T-helper 1 cell (primary cell): ENCODE measurements at regions not wholly inside any gene's neighbourhood (a gene's known extent, or its start where the extent isn't known, plus 50 kb on each side); places are given as distances from the start of the nearest gene placed in this dataset.
"Not testable (repeated sequence)": the region's sequence is repeated elsewhere in the genome, so short reads cannot be mapped to it uniquely, and the experiment has no call there.

Source experiments
- DNase-seq, 5 donors: peaks; one replicate each; pipeline ENCODE4 v3.0.0-alpha.2; 2012 to 2020

DNA sequence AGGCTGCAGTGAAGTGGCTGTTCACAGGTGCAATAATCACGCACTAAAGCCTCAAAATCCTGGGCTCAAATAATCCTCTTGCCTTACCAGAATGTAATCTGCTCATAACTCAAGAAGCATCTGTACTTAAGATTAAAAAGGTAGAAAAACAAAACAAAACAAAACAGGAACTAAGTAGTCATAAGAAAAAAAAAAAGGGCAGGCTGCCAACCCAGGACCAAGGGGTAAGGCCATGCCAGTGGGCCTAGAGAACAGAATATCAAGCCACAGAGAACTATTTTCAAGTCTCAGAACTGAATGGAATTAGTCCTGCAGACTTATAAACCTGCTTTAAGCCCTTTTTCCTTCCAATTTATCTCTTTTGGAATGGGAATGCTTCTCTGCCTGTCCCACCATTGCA is 64.8 kb upstream of the TBC1D3K start:
- DNase-seq = no peak

DNA sequence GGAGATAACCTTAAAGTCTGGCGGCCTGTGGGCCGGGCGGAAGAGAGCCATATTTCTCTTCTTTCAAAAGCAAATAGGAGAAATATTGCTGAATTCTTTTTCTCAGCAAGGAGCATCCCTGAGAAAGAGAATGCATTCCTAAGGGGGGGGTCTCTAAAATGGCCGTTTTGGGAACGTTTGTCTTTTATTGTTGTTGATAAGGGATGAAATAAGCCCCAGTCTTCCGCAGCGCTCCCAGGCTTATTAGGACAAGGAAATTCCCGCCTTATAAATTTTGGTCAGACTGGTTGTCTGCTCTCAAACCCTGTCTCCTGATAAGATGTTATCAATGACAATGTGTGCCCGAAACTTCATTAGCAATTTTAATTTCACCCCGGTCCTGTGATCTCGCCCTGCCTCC is 65.8 kb upstream of the TBC1D3K start:
- not testable (repeated sequence) for DNase-seq

DNA sequence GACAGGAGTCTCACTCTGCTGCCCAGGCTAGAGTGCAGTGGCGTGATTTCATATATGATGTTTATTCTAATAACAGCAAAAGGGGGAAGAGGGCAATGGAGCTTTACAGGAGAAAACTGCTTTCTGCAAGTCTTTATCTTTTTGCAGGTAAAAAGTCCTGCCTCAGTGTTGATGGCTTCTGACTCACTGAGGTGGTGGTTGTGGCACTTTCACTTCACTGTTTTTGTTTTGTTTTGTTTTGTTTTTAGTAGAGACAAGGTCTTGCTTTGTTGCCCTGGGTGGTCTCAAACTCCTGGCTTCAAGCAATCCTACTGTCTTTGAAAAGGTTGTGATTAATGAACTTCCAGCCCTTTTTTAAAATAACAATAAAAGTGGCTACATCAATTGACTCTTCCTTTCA is 68.0 kb upstream of the TBC1D3K start:
- no peak for DNase-seq

DNA sequence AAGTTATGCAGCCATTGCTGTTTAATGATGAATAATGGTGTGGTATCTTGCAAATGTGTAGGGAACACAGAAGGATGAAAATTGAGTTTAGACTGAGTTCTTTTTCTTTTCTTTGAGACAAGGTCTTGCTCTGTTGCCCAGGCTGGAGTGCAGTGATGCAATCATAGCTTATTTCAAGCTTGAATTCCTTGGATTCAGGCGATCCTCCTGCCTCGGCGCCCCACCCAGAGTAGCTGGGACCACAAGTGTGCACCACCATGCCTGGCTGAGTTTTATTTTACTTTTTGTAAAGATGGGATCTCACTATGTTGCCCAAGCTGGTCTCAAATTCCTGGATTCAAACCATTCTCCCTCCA is 74.6 kb upstream of the TBC1D3K start:
- DNase-seq = no peak

DNA sequence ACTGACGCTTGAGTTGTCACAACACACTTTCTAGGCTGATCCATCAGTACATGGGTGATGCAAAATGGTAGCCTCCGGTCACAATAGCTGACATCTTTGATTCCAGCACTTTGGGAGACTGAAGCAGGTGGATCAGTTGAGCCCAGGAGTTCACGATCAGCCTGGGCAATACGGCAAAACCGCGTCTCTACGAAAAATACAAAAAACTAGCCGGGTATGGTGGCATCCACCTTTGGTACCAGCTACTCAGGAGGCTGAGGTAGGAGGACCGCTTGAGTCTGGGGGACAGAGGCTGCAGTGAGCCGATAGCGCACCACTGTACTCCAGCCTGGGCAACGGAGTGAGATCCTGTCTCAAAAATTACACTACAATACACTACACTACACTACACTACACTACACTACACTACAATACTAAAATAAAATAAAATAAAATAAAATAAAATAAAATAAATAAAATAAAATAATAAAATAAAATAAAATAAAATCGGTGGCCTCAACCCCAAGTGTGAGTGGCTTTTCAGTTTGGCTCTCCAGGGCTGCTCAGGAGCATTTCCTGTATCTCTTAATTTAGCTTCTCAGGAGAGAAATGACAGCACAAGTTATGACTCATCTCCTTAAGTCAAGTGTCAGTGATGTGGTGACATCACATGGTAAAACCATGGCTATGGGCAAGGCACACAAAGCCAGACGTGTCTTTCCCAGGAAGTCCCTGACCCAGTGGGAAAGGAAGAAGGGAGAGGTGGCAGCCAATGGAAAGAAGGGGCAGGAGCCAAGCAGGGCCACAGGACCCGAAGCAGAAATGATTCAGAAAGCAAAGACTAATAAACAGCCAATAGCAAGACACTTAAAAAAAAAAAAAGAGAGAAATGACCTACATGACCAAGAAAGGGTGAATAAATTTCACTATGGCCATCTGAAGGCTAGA is 75.3 kb upstream of the TBC1D3K start:
- DNase-seq = peak in 1 of 5 donors; percentile 82

DNA sequence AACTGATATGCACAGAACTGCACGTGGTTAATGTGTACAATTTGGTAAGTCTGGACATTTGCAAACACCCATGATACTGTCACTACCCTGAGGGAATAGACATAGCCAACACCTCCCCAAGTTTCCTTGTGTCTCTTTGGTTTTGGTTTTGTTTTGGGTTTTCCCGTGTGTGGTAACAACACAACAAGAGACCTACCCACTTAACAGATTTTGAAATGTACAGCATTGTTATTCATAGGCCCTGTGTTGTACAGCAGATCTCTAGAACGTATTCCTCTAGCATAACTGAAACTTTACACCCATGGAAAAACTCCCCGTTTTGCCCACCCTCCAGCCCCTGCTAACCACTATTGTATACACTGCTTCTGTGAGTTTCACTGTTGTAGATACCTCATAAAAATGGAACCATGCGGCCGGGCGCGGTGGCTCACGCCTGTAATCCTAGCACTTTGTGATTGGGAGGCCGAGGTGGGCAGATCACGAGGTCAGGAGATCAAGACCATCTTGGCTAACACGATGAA is 76.3 kb upstream of the TBC1D3K start:
- DNase-seq = peak in 1 of 5 donors; percentile 47

DNA sequence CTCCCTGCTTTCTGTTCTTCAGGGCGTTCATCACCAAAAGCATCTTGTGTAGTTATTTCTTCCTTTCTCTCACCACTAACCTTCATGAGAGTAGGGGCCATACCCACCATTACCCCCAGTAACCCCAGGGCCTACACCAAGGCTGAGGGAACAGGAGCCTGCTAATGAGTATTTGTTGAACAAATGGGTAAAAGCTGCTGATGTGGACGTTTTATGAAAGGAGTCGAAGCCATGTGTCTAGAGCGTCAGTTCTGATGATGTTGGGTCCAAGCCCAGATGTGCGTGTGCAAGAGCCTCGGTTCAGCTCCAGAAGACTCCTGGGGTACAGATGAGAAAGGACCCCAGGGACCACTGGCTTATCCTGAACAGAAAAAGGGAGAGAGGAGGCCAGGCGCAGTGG is 77.1 kb upstream of the TBC1D3K start:
- no peak for DNase-seq

DNA sequence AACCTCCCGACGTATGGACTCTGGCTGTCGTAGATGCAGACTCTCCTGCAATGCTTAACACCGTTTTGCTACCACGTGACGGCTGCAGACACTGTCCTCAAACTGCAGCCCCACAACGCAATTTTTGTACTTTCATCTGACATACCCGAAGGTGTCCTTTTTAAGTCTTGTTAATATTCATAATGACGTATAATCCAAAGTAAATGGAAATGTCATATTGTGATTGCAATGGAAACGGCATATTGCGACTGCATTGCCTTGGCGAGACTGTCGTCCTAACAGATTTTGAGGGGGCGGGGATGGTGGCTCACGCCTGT is 79.3 kb upstream of the TBC1D3K start:
- DNase-seq = no peak

DNA sequence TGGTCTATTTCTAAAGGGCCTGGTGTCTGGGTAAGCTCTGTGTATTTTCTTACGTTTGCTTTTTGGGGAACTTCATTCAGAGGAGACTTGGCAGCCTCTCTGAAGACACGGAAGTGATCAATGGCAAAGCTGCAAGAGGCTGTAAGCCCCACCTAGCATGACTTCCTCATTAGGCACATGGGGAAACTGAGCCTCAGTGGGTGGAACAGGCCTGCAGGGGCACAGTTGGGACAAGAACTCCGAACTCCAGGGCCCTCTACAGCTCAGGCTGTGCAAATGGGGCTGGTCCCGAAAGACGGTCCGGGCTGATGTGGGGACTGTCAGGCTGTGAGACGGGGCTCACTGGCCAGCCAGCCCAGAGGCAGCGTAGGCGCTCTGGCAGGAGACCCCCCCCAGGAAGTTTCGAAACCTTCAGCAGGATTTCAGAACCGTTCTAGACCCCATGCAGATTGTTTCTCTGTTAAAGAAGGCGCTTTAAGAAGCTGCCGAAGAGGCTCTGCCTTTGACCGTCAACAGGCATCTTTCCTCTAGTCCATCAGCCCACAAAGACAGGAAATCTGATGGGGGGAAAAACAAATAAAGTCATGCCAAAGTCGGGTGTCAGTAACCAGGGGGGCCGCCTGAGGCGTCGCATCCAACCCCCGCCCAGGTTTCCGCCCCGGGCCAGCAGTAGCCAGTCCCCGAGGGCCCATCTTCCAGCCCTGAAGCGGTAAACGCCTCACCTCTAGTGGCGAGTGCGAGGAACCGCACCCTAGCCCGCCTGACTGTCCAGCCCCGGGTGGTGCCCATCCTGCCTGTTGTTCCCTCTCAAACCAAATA is 79.8 kb upstream of the TBC1D3K start:
- DNase-seq = peak in 3 of 5 donors; percentile 15 to 64 (median 19)

DNA sequence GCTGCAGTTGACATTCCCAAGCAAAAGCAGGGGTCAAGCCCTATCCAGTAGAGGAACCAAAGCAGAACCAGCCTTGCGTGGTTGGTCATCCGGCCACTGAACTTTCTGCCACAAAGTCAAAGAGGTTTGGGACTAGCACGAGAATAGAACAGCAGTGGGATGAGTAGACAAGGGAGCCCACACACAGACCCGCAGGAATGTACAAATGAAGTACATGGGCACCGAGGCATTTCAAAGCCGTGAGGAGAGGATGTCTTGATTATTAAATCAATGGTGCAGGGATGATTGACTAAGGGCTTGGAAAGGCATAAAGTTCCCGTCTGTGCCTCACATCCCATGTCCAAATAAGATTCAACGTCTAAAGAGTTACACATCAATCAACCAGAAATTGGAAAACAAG is 81.8 kb upstream of the TBC1D3K start:
- DNase-seq = no peak

DNA sequence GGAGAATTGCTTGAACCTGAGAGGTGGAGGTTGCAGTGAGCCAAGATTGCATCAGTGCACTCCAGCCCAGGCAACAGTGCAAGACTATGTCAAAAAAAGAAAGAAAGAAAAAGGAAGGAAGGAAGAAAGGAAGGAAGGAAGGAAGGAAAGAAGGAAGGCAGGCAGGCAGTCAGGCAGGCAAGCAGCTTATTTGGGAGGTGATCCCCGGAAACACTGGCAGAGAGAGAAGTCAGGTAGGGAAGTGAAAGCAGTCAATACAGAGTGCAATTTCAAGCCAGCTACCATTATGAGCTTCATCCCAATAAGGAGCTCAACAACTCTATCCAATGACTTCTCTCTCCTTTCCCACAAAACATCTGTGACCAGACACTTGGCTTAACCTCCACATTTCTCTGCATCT is 83.0 kb upstream of the TBC1D3K start:
- DNase-seq = no peak

DNA sequence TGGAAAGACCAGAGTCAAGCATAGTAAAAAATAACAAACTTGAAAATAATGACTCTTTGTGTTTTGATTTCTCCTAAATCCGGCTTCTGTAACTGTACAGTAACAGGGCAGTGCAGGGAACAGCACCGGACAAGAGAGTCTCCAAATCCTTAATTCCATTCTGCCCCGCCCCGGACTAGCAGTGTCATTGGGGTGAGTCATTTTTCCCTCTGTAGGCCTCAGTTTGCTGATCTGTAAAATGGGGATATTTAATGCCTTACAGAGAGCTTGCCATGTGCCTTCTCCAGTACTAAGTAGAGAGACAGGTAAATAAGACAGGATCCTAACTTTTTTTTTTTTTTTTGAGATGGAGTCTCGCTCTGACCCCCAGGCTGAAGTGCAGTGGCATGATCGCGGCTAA is 83.6 kb upstream of the TBC1D3K start:
- DNase-seq = no peak

DNA sequence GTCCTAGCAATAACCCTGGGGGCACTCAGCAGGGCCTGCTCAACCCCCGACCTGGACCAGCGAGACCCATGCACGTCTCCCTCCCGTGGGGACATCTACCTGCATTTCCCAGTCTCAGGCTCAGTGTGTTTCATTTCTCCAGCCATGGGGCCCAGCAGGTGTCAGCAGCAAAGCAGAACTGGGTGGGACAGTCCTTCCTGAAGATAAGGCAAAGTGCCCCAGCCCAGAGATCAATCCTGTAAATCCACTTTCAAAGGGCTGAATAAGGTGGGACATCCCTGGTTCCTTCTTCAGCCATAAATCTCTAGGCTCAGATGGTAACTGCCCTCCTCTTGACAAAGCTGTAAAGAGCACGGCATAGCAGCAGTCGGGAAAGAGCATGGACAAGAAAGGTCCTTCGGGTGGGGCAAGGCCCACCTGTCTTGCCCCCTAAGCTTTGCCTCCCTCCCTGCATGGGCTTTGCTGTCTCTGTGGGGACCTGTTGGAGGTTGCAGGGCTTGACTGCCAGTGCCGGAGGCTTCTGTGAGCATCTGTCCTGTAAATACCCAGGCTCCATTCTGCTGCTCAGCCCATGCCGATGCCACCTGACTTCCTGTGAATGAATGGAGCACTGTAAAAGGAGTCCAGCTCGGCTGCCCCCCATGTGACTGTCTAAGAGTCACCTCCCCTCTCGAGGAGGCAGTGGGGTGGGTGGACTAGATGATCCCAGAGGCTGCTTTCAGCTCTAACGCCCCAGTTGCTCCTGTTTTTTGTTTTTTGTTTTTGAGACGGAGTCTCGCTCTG is 84.8 kb upstream of the TBC1D3K start:
- no peak for DNase-seq

DNA sequence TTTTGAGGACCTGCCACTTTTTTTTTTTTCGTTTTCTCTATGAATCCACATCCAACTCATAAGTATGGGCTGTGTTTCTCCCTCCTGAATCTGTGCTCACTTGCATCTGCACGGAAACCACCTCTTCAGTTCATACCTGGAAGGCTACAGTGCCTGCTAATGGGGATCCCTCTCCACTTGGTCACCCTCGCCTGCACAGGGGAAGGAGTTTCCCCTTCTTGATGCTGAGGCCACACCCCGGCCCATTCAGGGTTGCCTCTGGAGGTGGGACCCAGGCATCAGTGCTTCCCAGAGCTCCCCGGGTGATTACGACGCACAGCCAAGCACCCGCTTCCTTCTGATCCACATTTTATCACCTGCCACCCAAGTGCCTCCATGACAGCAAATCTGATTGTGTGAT is 85.9 kb upstream of the TBC1D3K start:
- DNase-seq = no peak

DNA sequence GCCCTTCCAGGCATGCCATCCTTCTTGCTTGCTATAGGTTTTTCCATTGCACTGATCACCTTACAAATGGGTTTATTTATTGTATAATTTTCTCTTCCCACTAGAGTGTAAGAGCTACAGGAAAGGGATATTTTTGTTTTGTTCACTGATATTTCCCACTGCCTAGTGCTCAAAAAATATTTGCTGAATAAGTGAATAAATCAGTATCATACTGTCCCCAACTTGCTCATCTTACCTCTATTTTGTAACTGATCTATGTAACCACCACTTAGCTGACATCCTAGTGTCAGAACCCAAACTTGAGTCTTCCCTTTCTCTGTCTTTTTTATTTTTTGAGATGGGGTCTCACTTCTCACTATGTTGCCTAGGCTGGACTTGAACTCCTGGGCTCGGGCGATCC is 87.6 kb upstream of the TBC1D3K start:
- no peak for DNase-seq

DNA sequence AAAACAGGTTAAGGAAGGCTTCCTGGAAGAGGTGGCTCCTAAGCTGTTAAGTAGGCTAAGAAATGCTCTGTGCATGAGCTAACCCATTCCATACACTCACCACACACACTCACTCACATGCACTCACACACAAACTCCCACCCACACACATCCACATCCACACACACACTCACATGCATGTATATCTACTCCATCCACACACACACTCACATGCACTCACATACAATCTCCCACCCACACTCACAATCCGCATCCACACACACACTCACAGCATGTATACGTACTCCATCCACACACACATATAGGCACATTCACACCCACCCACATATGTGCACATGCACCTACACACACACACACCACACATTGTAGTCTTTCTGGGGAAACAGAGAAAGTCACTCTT is 89.3 kb upstream of the HNF1B start:
- DNase-seq = no peak

DNA sequence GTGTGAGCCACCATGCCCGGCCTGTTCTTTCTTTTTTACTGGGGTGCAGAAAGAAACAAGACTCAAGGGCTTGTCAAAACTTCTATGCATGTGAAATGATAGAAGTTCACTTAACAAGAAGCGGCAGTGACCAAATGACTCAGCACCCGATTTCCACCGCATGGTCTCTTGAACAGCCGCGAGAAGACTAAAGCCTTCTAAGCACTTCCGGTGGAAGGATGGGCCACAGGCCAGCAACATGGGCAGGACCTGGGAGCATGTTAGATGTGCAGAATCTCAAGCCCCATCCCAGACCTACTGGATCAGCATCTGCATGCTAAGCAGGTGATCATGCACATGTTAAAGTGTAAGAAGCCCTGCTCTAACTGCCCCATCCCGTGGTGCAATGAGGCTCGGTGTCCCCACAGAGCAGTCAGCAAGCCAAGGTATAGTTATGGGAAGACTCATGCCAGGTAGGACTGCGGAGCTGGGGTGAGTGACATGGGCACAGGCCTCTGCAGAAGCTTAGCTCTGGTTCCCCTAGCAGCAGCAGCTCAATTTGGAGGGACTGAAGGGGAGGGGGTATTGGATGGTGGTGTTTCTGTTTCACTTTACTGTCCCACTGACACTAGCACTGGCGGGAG is 88.5 kb upstream of the HNF1B start:
- peak in 1 of 5 donors; percentile 81 for DNase-seq

DNA sequence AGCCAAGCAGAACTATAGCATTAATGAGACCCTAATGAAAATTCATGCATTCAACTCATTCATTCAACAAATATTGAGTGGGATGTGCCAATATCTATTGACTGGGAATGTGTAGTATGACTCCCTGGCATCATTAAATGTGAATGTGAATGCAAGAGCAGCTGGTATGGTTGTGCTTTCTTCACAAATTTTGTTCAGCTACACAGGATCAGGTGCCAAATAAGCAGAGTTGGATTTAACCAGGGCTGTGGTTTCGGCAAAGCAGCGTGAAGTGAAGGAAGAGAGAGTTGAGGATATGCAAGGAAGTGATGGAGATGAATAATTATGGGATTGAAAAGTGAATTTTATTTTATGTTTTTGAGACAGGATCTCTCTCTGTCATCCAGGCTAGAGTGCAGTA is 87.1 kb upstream of the HNF1B start:
- no peak for DNase-seq

DNA sequence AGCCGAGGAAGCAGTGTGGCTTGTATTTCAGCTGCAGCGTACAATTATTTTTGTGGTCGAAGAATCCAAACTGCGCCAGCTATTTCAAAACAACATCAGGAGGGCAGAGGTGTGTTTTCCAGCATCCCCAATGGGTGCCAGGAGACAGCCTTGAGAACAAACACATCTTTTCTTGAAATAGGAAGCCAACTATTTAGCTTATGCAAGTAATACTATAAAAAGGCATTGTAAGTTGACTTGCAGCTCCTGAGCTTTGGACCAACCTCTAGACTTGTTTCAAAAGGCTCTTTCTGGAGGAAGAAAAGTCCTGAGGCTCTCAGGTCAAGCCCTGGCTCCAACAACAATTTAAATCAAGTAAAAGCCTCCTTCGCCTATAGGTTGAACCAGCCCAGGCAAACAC is 86.6 kb upstream of the HNF1B start:
- no peak for DNase-seq

DNA sequence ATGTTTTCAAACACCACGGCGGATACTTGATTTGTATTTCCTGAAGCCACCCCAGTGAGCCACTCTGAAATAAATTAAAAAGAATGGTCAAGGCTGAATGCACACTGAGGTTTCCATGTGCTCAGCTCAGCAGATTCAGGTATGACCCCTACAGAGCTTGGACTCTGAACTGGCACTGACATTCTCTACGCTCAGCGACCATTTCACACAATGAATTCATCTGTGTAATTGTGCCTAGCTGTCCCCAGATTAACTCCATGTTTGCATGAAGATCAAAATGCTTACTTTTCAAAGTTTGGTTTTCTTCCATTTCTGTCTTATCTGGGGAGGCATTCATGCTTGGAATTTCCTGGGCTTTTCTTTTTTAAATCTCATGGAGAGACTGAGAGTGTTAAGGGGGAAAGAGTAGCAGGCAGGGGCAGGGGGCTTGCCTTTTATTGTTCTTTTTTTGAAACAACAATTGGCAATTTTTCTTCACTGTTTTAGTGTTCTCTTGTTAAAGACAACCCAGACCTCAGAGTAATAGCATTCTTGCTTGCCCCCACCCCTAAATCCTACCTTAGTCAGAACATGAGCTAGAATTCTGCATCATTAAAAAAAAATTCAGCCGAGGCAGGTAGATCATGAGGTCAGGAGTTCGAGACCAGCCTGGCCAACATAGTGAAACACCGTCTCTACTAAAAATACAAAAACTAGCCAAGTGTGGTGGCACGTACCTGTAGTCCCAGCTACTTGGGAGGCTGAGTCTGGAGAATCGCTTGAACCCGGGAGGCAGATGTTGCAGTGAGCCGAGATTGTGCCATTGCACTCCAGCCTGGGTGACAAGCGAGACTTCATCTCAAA is 85.5 kb upstream of the HNF1B start:
- no peak for DNase-seq

DNA sequence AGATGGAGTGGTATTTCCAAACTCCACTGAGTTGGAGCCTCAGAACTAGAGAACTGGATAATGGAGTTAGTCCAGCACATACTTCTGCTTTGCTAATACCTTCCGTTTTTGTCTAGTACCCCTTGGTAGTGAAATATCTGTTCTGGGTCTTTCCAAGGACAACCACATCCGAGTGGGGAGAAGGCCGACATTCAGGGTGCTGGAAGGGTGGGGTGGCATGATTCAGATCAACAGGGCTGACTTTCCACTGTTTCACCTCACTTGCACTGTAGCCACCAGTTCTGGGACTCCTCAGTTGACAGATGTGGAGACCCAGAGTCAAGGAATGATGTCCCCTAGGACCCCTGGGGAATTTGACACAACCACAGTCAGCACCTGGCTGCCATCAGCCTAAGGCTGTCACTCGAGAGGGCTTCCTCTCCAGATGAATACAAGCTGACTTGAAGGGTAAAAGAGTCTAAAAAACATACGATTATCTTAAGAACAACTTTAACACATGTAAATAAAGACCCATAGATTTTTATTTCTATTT is 84.8 kb upstream of the HNF1B start:
- DNase-seq = no peak
